Upper lobe of left lung (tissue), 4 donors: ENCODE measurements at regions not wholly inside any gene's neighbourhood (a gene's known extent, or its start where the extent isn't known, plus 50 kb on each side); places are given as distances from the start of the nearest gene placed in this dataset.

ENCODE experiments used
- CTCF ChIP-seq, 6 experiments: fragments of 450-650 bp in 4 of 6; fragments of 200-600 bp in 2 of 6; sonication (generic) in 2 of 6; IDR thresholded peaks; one replicate each; pipeline ENCODE4 v1.5.1; 2016 to 2019; ENCODE audit warnings: antibody characterized with exemption in 6 of 6
- EP300 ChIP-seq, 4 donors: sonication (generic); formaldehyde crosslinking; IDR thresholded peaks; one replicate each; pipeline ENCODE4 v1.5.1; 2017; ENCODE audit warnings: antibody characterized with exemption in 4 of 4, control low read depth in 2 of 4
- POLR2A ChIP-seq, 4 donors: fragments of 450-650 bp; IDR thresholded peaks; one replicate each; pipeline ENCODE4 v1.5.1; 2016 to 2017; ENCODE audit warnings: antibody characterized with exemption in 4 of 4, mild to moderate bottlenecking in 2 of 4
- POLR2AphosphoS5 ChIP-seq, 2 donors: sonication (generic); formaldehyde crosslinking; IDR thresholded peaks; one replicate each; pipeline ENCODE4 v1.5.1; 2017; ENCODE audit warnings: antibody characterized with exemption in 2 of 2

GRCh38 chr17:74040729-74041128 lies 162.7 kb upstream of the RPL38 start:
- TF ChIP-seq CTCF (IDR thresholded peaks at IDR 0.05) (no peak), POLR2A (IDR thresholded peaks at IDR 0.05) (no peak), EP300 (IDR thresholded peaks at IDR 0.05) (no peak), POLR2AphosphoS5 (IDR thresholded peaks at IDR 0.05) (no peak)
